ENCODE measurements at regions not wholly inside any gene's neighbourhood (a gene's known extent, or its start where the extent isn't known, plus 50 kb on each side); places are given as distances from the start of the nearest gene placed in this dataset.
A peak's percentile ranks its signal among the peaks of the same experiment; 100 is the strongest.

DNA sequence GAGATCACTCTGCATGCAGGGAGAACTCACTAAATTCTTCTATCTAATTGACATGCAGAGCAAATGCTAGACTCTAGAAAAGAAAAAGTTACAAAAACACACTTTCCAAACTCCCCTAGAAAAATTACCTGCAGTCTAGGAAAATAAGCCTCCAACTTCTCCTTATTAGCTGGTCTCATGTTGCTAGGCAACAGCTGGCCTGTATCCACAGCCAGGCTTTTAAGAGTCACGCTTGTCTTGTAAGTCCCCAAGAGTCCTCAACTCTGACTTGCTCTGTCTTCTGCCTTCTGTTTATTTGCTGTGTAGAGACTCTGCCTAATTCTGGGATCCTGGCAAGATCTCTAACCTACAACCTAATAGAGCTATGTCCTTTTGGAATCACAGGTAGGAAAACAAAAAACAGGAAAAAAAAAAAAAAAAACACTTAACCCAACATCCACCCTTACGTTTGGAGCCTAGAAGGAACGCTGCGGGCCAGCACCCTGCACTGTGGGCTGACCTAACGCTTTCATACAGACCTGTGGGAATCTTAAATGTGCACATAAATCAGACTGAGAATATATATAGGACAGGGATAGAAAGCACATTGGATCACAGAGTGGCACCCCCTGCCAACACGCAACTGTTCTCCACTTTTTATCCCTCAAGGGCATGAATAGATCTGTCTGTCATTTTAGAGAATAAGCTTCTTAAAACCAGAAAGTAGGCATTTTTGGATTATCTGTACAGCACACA, 117.0 kb upstream of the PTPRZ1 start:
- DNase-seq (peak in 2 of 4 donors; percentile 32 to 65), ATAC-seq (peak; percentile 60)
- no peaks in the 10 kb centered on the region for H3K9me3 ChIP-seq
- no peaks in the 10 kb centered on the region for H3K36me3 ChIP-seq
- TF ChIP-seq, protein P1, sequence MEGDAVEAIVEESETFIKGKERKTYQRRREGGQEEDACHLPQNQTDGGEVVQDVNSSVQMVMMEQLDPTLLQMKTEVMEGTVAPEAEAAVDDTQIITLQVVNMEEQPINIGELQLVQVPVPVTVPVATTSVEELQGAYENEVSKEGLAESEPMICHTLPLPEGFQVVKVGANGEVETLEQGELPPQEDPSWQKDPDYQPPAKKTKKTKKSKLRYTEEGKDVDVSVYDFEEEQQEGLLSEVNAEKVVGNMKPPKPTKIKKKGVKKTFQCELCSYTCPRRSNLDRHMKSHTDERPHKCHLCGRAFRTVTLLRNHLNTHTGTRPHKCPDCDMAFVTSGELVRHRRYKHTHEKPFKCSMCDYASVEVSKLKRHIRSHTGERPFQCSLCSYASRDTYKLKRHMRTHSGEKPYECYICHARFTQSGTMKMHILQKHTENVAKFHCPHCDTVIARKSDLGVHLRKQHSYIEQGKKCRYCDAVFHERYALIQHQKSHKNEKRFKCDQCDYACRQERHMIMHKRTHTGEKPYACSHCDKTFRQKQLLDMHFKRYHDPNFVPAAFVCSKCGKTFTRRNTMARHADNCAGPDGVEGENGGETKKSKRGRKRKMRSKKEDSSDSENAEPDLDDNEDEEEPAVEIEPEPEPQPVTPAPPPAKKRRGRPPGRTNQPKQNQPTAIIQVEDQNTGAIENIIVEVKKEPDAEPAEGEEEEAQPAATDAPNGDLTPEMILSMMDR (IDR thresholded peaks at IDR 0.05), result no peak
- no peaks in the 10 kb centered on the region for H3K27me3 ChIP-seq
- H3K4me1 ChIP-seq, result no peaks in the 10 kb centered on the region
- H3K4me3 ChIP-seq, result no peak overlapping the region
- no peak overlapping the region for H3K27ac ChIP-seq
- intact Hi-C loops (cut with DNase I), result loop anchor here in 1 of 2 donors (10.0 kb wide), 1 partner anchor 239 kb away; no protein-coding TSS in a partner anchor

DNA sequence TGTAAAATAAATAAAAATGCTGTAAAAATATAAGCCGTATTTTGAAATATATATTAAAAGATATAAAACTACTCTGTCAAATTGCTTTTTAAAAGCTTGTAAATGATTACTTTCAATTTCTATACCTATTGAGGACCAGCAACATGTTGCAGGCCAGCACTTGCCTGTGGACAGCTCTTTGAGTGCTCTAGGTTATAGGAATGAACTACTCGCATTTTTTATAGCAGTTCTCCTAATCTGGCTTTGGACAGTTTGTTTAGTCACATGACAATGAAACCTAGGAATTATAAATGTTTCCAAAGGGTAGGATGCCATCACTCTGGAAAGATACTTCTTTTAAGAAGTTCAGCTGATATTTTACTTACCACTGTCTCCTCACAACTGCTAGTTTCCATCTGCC, 117.7 kb upstream of the PTPRZ1 start:
- no peaks in the 10 kb centered on the region for H3K4me1 ChIP-seq
- DNase-seq (no peak), ATAC-seq (peak; percentile 31)
- no peaks in the 10 kb centered on the region for H3K36me3 ChIP-seq
- H3K4me3 ChIP-seq, result no peak overlapping the region
- H3K27me3 ChIP-seq, result no peaks in the 10 kb centered on the region
- intact Hi-C loops (cut with DNase I), result loop anchor here in 1 of 2 donors (10.0 kb wide), 1 partner anchor 240 kb away; no protein-coding TSS in a partner anchor
- H3K27ac ChIP-seq, result no peak overlapping the region
- TF ChIP-seq, protein P1 (IDR thresholded peaks at IDR 0.05), result no peak
- H3K9me3 ChIP-seq, result no peaks in the 10 kb centered on the region

GRCh38 chr7:121753944-121754343, 119.0 kb upstream of the PTPRZ1 start:
- Histone ChIP-seq H3K36me3 (no peaks in the 10 kb centered on the region), H3K4me1 (no peaks in the 10 kb centered on the region), H3K9me3 (no peaks in the 10 kb centered on the region), H3K27ac (no peak overlapping the region), H3K27me3 (no peaks in the 10 kb centered on the region), H3K4me3 (no peak overlapping the region)
- intact Hi-C loops (cut with DNase I), result loop anchor here in 1 of 2 donors (10.0 kb wide), 1 partner anchor 241 kb away; no protein-coding TSS in a partner anchor
- ATAC-seq (peak; percentile 68), DNase-seq (peak in 1 of 4 donors; percentile 31)
- TF ChIP-seq, protein P1 (IDR thresholded peaks at IDR 0.05), result no peak

DNA sequence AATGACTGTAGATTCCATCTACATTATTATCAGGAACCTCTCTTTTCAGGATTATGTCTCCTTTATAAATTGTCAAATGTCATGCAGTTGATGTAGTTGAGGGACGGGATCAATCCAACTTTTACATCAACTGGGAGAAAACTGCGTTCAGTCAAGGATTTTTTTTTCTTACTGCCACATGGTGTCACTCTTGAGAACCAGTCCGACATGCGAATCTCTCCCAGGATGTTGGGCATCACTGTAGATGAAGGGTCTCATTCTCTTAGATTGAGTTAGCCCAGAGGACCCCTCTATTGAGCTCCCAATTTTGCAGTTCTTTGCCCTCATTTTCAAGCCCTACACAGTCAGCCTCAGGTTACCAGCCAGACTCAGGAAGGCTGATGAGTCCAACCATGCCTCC, 120.3 kb upstream of the PTPRZ1 start:
- Histone ChIP-seq H3K27ac (no peak overlapping the region), H3K36me3 (no peaks in the 10 kb centered on the region), H3K27me3 (no peaks in the 10 kb centered on the region), H3K9me3 (no peaks in the 10 kb centered on the region), H3K4me3 (no peak overlapping the region), H3K4me1 (no peaks in the 10 kb centered on the region)
- ATAC-seq (no peak), DNase-seq (peak in 1 of 4 donors; percentile 14)
- TF ChIP-seq, protein P1 (IDR thresholded peaks at IDR 0.05), result no peak
- intact Hi-C loops (cut with DNase I), result loop anchor here in 1 of 2 donors (10.0 kb wide), 1 partner anchor 242 kb away; no protein-coding TSS in a partner anchor

GRCh38 chr7:121748546-121748945, 124.4 kb upstream of the PTPRZ1 start:
- no peaks in the 10 kb centered on the region for H3K4me1 ChIP-seq
- intact Hi-C loops (cut with DNase I), result no loop called here
- DNase-seq (no peak), ATAC-seq (no peak)
- H3K36me3 ChIP-seq, result no peaks in the 10 kb centered on the region
- no peaks in the 10 kb centered on the region for H3K27me3 ChIP-seq
- H3K9me3 ChIP-seq, result no peaks in the 10 kb centered on the region
- H3K4me3 ChIP-seq, result no peak overlapping the region
- TF ChIP-seq, protein P1 (IDR thresholded peaks at IDR 0.05), result no peak
- no peak overlapping the region for H3K27ac ChIP-seq
